GM18870 (cell line): ENCODE measurements at regions not wholly inside any gene's neighbourhood (a gene's known extent, or its start where the extent isn't known, plus 50 kb on each side); places are given as distances from the start of the nearest gene placed in this dataset.

Source experiments
- ATAC-seq: cut with Tn5 transposase; IDR thresholded peaks from one replicate; pipeline ENCODE4 v1.9.1; 2021; ENCODE audit warnings: moderate library complexity; ENCODE audit not compliant: unreplicated experiment

DNA sequence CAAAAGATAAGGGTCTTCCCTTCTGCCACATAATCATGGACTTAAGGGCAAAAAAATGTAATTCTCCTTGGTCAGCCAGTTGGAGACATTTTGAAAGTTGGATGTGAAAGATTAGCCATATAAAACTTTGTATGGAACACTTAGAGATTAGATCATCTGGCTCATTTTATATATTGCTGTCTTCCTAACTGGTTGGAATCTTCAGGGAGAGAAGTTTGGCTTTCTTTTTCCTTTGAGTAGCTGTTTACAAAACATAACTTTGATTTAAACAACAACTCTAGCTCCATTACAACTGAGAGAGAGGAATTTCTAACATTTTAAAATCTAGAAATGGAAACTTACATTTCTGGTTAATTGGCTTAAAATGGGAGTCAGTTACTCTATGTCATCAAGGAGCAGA lies 132.7 kb downstream of the RDH14 start:
- no peak for ATAC-seq

DNA sequence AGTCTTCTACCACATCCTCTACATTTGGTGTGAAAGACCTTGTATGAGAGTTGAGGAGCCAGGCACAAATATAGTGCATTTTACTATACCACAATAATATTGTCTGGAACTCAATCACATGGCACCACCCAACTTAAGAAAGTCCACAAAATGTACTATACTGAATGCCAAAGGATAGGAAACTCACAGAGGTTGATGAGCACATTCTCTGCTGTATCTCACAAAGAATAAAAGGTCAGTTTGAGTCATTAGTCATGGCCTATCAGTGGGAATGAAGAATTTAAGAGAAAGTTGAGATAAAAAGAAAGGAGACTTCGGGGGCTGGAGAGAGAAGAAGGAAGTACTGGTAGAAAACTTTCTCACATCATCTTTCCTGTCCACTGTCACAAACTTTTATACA lies 134.3 kb downstream of the RDH14 start:
- no peak for ATAC-seq

DNA sequence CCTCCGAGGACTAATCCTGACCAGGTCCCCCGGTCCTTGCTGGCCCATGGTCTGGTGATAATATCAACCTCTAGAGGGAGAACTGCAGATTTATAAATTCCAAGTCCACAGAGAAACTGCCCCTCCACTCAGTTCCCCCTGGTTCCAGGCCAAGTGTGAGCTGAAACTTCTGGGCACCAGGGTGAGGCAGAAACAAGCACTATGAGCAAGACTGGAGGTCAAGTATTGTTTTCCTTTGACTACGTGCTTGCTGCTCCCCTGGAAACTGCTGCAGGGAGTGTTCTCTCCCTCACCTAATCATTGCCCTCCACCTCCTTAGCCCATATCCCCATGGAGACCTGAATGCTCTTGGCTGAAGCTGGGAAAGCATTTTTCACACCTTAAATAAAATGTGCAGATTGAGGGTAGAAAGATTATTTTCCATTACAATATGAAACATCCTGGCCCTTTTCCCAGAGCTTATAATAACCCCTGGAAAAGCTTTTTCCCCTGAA lies 135.2 kb downstream of the RDH14 start:
- no peak for ATAC-seq

DNA sequence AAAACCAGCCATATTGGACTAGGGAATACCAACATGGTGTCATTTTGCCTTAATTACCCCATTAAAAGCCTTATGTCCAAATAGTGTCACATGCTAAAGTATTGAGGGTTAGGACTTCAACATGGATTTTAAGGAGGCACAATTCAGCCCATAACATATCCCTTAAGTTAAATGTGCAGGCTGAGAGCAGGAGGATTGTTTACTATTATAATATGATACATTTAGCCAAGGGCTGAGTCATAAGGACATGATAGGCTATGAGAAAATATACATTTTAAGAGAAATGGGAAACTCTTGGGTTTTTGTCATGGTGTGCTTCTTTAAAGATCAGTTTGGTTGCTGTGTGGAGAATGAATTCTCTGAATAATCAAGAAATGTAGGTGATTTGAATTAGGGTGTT lies 136.8 kb downstream of the RDH14 start:
- no peak for ATAC-seq

DNA sequence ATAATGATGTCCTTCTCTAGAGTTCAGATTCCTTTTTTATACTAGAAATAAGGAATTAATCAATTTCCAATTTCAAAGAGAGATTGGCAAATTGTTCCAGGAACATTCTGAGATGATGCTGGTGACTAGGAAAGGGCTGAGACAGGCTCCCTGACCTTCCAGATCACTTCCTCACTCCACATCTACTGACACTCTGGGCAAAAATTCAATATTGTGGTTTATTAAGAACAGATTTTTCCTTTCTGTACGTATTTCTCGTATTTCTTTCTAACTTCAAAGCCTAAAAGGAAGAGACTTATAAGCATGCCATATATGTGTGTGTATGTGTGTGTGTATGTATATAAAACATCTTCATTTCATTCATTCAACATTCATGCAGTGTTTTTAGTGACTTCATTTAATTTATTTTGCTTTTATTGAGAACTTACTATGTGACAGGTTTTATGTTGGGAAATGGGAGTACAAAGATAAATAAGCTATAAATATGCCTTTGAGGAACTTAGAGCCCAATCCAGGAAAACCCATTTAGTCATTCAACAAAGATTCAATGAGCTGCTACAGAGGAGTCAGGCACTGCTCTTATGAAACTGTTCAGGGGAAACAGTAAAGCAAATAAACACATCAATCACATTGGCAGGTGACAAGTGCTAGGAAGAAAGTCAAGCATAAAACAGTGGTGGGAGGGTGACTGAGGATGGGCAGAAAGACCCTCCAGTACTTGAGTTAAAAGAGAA lies 137.9 kb downstream of the RDH14 start:
- ATAC-seq, result no peak

DNA sequence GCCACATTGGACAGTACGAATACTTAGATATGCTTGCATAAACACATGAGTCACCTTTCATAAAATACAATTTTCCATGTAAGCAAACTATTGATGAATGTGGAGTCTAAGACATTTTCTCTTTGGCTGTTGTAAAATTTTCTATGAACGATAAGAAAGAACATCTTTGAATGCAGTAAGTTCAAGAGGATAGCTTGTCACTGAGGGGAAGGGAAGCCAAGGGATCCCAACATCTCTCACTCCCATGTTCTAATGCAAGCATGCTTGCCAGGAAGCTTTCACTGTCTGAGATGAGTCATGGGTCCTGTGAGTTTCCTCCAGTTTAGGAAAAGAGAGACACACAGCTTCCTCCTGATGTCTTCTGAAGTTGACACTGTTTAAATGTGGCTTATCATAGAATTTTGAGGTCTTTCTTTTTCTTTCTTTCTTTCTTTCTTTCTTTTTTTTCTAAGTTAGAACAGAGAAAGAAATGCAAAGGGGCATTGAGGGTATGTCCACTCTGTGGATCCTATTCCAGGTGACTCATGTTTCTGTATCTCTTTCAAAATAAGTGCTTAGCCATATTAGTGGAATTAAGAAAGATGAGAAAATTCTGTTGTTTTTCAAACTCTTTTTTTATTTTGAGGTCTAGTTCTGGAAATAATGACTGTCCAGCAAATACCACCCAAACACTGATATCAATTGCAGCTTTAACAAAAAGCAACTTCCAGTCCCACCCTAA lies 146.6 kb downstream of the RDH14 start:
- ATAC-seq, result no peak

DNA sequence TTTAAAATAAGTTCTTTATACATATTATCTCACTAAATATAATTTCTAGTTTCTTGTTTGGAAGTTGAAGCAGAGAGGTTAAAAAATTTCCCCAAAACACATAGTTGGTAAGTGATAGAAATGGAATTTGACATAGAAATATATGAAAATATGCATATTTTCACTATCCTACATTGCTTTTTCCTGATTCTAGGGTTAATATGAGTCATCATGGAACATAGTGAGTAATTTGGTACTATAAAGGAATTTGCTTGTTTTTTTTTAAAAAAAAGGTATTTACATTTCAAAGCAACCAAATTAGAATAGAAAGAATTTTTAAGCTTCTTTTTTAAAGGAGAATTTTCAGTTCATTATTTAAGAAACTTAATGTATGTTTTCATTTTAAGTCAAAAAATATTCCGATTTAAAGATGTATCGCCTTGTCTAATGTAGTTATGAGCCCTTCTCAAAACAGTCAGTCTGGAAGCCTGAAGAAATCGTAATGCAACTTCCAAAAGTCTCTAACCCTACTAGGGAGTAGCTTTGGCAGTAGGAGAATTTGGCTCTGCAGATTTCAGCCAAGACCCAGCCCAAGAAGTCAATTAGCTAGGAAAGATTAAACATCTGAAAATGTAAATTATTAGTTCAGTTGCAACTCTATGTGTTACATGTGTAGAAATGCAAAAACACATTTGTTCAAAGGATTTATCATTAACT lies 147.3 kb downstream of the RDH14 start:
- ATAC-seq, result no peak

DNA sequence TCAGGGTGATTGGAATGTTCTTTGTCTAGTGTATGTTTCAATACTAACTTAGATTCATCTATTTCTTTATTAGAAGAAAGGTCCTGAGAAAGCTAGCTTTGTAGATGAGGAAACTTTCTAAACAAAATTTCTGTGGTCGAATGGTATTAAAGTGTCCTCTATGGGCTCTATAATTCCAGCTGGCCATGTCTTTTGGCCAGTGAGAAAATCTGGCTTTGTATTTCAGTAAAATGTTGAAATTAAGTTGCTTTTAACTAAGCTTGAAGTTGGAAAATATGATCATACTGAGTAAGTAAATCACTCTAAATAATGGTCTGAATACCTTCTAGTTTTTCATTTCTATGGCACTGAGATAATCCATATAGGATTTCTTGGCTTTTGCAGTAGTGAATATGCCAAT lies 148.8 kb downstream of the RDH14 start:
- no peak for ATAC-seq

DNA sequence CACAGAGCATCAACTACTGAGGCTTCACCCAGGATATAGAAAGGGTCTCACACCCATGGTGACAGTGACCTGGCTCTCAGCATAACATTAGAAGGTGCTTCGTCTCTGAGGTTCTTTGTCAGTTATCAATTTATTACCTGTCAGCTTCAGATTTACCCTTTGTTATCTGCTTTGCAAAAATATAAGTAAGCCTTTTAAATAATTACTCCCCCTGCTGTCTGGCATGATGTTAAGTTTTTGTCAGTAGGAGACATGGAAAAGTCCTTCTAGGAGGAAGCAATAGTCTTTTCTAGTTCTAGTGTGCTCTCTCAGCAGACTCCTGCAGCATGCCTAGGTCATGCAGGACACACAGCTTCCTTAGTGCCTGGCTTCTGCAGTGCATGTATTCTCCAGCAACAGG lies 149.9 kb downstream of the RDH14 start:
- no peak for ATAC-seq

DNA sequence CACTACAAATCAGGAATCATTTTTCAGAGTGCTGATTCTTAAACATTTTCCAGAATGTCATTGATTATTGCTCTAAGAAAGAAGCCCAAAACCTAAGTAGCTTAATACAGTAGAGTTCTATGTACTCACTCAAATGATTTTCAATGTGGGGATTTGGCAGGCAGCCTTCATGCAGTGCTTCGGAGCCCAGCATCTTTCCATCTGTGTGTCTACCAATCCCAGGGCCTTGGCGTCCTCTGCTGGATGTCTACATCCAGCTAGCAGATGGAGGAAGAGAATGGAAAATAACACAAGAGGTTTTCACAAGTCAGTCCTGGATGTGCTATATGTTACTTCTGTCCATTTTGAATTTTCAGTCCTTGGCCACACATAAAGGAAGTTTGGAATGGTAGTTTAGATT lies 151.8 kb downstream of the RDH14 start:
- no peak for ATAC-seq

DNA sequence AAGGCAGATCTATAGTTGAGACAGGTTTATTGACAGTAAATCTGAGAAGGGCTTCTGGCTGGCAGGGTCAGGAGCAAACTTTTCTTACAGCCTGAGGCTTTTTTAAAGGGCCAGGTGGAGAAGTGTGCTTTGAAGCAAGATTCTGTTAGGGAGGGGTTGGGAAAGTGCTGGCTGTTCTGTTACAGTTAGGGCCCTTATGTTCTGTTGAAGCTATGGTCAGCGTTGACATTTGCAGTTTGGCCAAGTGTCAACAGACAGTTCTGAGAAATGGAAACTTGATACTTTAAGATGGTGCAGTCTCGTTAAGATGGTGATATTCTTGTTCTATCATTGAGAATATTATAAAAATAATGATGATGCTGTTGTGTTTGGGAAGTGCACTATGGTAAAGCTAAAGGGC lies 154.2 kb downstream of the RDH14 start:
- no peak for ATAC-seq

DNA sequence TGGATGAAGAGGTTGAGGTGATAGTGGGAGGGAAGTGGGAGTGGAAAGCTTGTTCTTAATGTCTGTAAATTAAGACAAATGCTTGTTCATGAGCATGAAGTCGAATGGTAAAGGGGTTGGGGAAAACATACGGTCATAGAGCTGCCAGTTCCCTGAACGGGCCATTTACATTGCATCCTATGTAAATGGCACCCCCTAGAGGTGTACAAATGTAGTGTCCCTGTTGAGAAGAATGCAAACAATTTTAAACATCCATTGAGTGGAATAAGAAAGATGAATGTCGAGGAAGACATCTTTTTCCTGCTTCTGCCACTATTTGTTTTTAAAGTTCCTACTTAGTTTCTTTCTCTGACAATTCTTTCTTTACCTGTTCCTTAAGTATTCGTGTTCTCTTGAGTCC lies 155.7 kb downstream of the RDH14 start:
- no peak for ATAC-seq

DNA sequence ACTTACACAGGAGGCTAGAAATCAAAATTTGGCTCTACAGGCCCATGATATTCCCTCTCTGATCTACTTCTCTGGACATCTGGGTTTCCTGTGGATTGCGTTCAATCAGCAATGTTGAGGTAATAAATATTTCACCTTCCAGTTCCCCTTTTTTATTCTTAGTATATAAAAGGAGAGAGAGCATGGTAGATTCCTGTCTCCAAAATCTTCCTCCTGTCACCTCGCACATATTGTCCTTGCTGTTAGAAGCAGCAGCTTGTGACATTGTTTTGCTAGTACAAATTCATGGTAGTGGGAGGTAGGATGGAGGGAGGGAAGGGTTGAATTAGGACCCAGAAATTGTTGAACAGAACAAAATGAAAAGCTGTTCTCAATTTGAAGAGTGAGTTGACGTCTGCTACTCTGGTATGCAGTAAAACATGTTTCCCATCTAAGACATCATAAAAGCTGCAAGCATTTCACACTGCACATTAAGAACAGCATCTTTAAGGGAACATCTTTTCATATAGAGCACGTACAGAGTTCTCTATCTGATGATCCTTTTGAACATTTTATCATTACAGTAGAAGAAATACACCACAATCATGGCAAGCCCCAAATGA lies 156.4 kb downstream of the RDH14 start:
- no peak for ATAC-seq

DNA sequence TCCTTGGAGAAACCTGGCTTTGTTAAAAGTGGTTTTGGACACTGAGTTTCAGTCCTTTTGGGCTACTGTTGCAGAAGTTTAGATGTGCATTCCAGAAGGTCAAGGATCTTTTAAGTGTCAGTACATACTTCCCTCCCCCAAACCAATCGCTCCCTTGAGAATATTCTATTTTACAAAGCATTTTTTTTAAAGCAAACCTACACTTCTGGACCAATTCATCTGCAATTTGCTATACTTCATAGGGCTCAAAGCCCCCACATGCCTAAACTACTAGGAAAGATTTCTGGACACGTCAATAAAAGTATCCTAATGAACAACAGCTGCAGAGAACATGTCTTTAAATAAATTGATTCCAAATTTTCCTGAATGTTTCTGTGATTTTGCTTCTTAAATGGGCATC lies 157.6 kb downstream of the RDH14 start:
- no peak for ATAC-seq

DNA sequence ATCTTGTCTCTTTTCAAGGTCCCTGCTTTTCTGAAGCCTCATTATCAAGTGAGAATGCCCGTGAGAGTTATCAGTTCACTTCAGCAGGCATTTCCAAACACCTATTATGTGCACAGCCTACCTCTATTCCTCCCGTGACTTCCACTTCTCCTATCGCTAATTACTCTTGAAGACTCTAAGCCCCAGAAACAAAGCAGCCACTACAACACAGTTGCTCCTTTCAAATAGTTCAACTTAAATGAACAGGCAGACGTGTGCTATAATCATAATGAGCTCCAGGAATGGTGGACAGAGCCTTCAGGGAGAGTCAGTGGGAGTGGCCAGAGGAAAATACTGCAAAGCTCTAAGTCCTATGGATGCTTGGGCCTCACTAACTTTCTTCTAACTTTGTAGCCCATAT lies 159.0 kb downstream of the RDH14 start:
- no peak for ATAC-seq

DNA sequence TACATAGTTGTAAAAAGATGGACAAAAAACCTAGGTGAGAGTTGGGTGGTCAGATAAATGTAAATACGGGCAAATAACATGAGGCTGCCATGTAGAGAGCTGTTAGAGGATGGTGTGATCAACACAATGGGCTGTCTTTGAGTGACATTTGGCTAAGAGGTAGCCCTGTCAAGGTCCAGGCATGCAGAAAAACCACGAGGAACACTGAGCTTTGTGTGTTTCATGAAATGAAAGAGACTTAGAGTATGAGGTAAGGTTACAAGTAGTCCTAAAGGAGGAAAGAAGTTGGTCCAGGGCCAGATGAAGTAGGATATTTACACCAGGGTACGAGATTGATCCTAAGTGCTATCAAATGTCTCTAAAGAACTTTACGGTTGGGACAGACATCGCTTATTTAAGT lies 160.9 kb downstream of the RDH14 start:
- no peak for ATAC-seq

DNA sequence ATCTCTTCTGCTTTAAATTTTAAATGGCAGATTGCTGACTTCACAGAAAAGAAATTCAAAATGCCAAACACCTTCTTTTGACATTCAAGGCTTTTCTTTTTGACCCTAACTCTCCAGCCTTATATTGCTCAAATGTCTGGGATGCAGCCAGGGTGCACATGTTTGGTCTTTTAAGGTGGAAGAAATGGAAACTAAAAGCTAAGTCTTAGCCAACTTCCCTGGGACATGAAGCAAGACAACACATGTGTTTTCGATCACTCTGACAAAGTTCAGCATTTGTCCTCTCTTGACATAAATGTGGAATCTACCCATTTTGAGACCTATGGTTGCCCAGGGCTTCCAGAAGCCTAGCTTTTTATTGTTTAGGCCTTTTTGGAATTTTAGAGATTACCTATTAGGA lies 161.6 kb downstream of the RDH14 start:
- ATAC-seq, result no peak

DNA sequence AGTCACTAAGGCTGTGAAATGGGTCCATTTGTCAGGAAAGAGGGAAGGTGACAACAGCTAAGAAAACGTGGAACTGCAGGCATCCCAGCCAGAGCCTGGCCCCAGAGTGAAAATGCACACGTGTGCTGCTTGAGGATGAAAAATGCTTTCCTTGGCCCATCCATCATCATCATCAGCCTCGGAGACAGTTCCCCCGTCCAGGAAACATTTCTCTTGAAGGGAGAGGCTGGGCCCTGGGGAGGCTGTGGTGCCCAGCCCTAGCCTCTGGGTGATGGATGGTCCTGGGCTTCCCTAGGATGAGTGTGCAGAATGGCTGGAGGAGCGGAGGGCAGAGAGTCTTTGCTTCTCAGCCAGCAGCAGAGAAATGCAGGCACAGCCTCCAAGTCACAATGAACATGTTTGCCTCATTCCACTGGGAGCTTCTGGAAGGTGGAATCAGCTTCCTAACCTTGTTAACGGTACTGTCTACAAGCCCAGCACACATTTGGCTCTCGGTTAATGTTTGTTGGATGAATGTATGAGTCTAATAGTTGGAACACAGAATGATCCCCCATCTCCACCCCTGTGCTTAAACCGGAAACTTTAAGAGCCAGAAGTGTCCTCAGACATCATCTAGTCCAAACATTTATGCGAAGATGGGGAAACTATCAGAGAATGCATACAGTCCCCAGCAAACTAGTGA lies 164.0 kb downstream of the RDH14 start:
- no peak for ATAC-seq

DNA sequence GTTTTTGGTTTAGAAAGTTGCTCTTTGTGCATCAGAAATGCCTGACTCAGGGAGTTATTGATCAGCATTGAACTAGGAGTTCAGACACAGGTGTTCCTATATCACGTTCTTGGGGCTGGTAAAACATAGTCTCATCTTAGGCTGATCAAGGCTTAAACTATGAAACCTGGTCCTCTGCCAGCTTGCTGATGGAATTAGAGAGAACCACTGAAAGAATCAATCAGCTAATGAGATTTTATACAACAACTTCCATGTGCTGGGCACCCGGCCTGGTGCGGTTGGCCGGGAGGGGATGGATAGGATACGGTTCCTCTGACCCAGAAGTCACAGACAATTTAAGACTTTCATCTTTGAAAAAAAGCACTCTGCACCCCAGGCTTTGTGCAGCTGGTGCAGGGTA lies 164.9 kb downstream of the RDH14 start:
- no peak for ATAC-seq

DNA sequence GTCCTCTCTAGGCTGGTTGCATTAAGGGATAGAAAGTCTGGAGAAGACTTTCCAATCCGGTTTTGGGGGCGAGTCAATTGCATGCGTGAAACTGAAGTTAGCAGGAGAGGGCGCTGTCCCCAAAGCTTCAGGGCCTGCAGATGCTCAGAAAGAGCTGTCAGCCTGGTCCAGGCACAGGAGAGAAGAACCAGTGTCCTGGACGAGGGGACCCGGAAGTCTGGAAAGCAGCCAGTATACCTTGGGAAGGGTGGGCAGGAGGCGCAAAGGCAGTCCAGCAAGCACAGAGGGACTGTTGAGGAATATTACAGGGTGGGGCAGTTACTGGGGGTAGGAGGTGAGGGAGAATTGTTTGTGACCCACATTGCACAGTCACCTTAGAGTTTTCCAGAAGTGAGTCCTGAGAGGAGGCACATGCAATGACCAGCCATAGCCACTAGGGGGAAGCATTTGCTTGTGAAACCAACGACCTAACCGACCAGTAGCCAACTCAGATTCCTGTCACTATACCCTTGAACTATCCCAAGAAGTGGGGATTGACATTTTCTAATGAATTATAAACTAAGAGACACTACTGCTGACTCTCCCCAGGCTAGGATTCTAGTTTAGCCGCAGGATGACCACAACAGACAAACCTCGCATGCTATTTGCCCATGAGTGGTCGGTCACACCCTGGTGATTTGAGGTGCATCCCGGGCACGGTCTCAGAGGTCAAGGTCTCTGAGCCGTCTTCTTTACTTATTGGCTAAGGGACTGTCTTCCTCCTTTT lies 172.8 kb downstream of the RDH14 start:
- peak; percentile 75 for ATAC-seq
